Nephron progenitor cell (in vitro differentiated cells): ENCODE measurements at regions not wholly inside any gene's neighbourhood (a gene's known extent, or its start where the extent isn't known, plus 50 kb on each side); places are given as distances from the start of the nearest gene placed in this dataset.
"Not testable (repeated sequence)": the region's sequence is repeated elsewhere in the genome, so short reads cannot be mapped to it uniquely, and the experiment has no call there.

ENCODE experiments used
- DNase-seq: peaks from one replicate; pipeline ENCODE4 v3.0.0; 2021
- H3K27ac Mint-ChIP-seq: 2 replicates; pipeline ENCODE4 v1.8.0; 2021; ENCODE audit warnings: mild to moderate bottlenecking, moderate library complexity, mixed read lengths
- H3K27me3 Mint-ChIP-seq: 2 replicates; pipeline ENCODE4 v1.8.0; 2021; ENCODE audit warnings: mild to moderate bottlenecking, low read depth, mixed read lengths; ENCODE audit not compliant: poor library complexity
- H3K36me3 Mint-ChIP-seq: 2 replicates; pipeline ENCODE4 v1.8.0; 2021; ENCODE audit warnings: low read depth, mixed read lengths
- H3K4me1 Mint-ChIP-seq: 2 replicates; pipeline ENCODE4 v1.8.0; 2021; ENCODE audit warnings: mixed read lengths
- H3K4me3 Mint-ChIP-seq: 2 replicates; pipeline ENCODE4 v1.8.0; 2021; ENCODE audit warnings: mild to moderate bottlenecking, moderate library complexity, mixed read lengths
- H3K9me3 Mint-ChIP-seq: 2 replicates; pipeline ENCODE4 v1.8.0; 2021; ENCODE audit warnings: mild to moderate bottlenecking, moderate library complexity, mixed read lengths
- CTCF ChIP-seq: fragments of 200-600 bp; sonication (generic); IDR thresholded peaks from 2 replicates; pipeline ENCODE4 v1.5.0; 2021; ENCODE audit warnings: antibody characterized with exemption

- Mint-ChIP-seq H3K9me3 (peaks cover 98% of the 10 kb centered on the region), H3K4me3 (no peak overlapping the region), H3K36me3 (no peaks in the 10 kb centered on the region), H3K4me1 (no peaks in the 10 kb centered on the region), H3K27ac (no peak overlapping the region), H3K27me3 (no peaks in the 10 kb centered on the region)
- no peak for DNase-seq
- TF ChIP-seq CTCF: no peak
These were observed 592.4 kb downstream of the TBC1D22A start for GRCh38 chr22:47354668-47355387.

GRCh38 chr22:47352920-47353700 lies 590.7 kb downstream of the TBC1D22A start:
- no peak for DNase-seq
- Mint-ChIP-seq H3K36me3 (no peaks in the 10 kb centered on the region), H3K27ac (no peak overlapping the region), H3K4me1 (no peaks in the 10 kb centered on the region), H3K9me3 (peaks cover 96% of the 10 kb centered on the region), H3K27me3 (no peaks in the 10 kb centered on the region), H3K4me3 (no peak overlapping the region)
- TF ChIP-seq CTCF: no peak

GRCh38 chr22:47351836-47352579 lies 589.6 kb downstream of the TBC1D22A start:
- no peak for TF ChIP-seq CTCF
- H3K27me3 Mint-ChIP-seq: no peaks in the 10 kb centered on the region
- H3K27ac Mint-ChIP-seq: no peak overlapping the region
- no peak for DNase-seq
- H3K4me1 Mint-ChIP-seq: no peaks in the 10 kb centered on the region
- no peaks in the 10 kb centered on the region for H3K36me3 Mint-ChIP-seq
- H3K9me3 Mint-ChIP-seq: peaks cover 87% of the 10 kb centered on the region
- H3K4me3 Mint-ChIP-seq: no peak overlapping the region

- H3K4me3 Mint-ChIP-seq, H3K36me3 Mint-ChIP-seq, DNase-seq, H3K4me1 Mint-ChIP-seq, H3K27ac Mint-ChIP-seq, H3K27me3 Mint-ChIP-seq: not testable (repeated sequence)
- H3K9me3 Mint-ChIP-seq: peaks cover 74% of the 10 kb centered on the region
These were observed 583.8 kb downstream of the TBC1D22A start for GRCh38 chr22:47346287-47346686.

GRCh38 chr22:47345025-47345424 lies 582.6 kb downstream of the TBC1D22A start:
- TF ChIP-seq CTCF: no peak
- H3K4me1 Mint-ChIP-seq: no peaks in the 10 kb centered on the region
- DNase-seq: no peak
- H3K27me3 Mint-ChIP-seq: no peaks in the 10 kb centered on the region
- H3K4me3 Mint-ChIP-seq: no peak overlapping the region
- no peaks in the 10 kb centered on the region for H3K36me3 Mint-ChIP-seq
- peaks cover 70% of the 10 kb centered on the region for H3K9me3 Mint-ChIP-seq
- H3K27ac Mint-ChIP-seq: no peak overlapping the region

GRCh38 chr22:47344414-47344813 lies 582.0 kb downstream of the TBC1D22A start:
- H3K4me3 Mint-ChIP-seq: no peak overlapping the region
- no peaks in the 10 kb centered on the region for H3K36me3 Mint-ChIP-seq

More at GRCh38 chr22:47344414-47344813, 582.0 kb downstream of the TBC1D22A start:
- TF ChIP-seq CTCF: no peak
- H3K27me3 Mint-ChIP-seq: no peaks in the 10 kb centered on the region
- peaks cover 70% of the 10 kb centered on the region for H3K9me3 Mint-ChIP-seq
- no peak overlapping the region for H3K27ac Mint-ChIP-seq
- H3K4me1 Mint-ChIP-seq: no peaks in the 10 kb centered on the region
- no peak for DNase-seq
